MCF 10A (cell line): ENCODE measurements at regions not wholly inside any gene's neighbourhood (a gene's known extent, or its start where the extent isn't known, plus 50 kb on each side); places are given as distances from the start of the nearest gene placed in this dataset.

Experiments
- BruUV-seq: library from RNA; stranded (reverse); fragments of 400-500 nt; replicated peaks from 2 replicates; lab custom pipeline; 2021; lab: Mats Ljungman, UMichigan
- CTCF ChIA-PET: fragments of 300-600 bp; sonication (Branson Sonifier 250); formaldehyde crosslinking; extraction: SDS; loops from one replicate; lab custom pipeline; 2021; ENCODE audit warnings: antibody characterized with exemption, inconsistent platforms; lab: Yijun Ruan, JAX
- POLR2A ChIA-PET: fragments of 300-600, 350-650 bp; sonication (Branson Sonifier 250); formaldehyde crosslinking; extraction: SDS; loops from one replicate; lab custom pipeline; 2020; ENCODE audit warnings: antibody characterized with exemption, inconsistent platforms; lab: Yijun Ruan, JAX
- DNase-seq: peaks from one replicate; pipeline ENCODE4 v3.0.0-alpha.2; 2018; ENCODE audit not compliant: unreplicated experiment
- H3K27ac Mint-ChIP-seq: one replicate; pipeline ENCODE4 v1.8.0; 2022; ENCODE audit warnings: mild to moderate bottlenecking, low read depth, mixed read lengths; ENCODE audit not compliant: unreplicated experiment
- H3K27me3 Mint-ChIP-seq: one replicate; pipeline ENCODE4 v1.8.0; 2022; ENCODE audit warnings: mixed read lengths; ENCODE audit not compliant: insufficient read depth, unreplicated experiment
- H3K36me3 Mint-ChIP-seq: one replicate; pipeline ENCODE4 v1.8.0; 2022; ENCODE audit warnings: mild to moderate bottlenecking, moderate library complexity, mixed read lengths; ENCODE audit not compliant: insufficient read depth, unreplicated experiment
- H3K4me1 Mint-ChIP-seq: one replicate; pipeline ENCODE4 v1.8.0; 2022; ENCODE audit warnings: mixed read lengths; ENCODE audit not compliant: insufficient read depth, unreplicated experiment
- H3K4me3 Mint-ChIP-seq: one replicate; pipeline ENCODE4 v1.8.0; 2022; ENCODE audit warnings: mild to moderate bottlenecking, moderate library complexity, mixed read lengths; ENCODE audit not compliant: unreplicated experiment
- H3K9me3 Mint-ChIP-seq: one replicate; pipeline ENCODE4 v1.8.0; 2022; ENCODE audit warnings: mixed read lengths; ENCODE audit not compliant: unreplicated experiment
- intact Hi-C: fragments of 100-400 bp; cut with micrococcal nuclease; formaldehyde crosslinking; loops from 2 replicates; pipeline ENCODE4 v1.14.1; 2022
- TF ChIP-seq, protein P1 (sequence below): fragments of 200-600 bp; IDR thresholded peaks from one replicate; pipeline ENCODE4 v1.8.0; 2022; ENCODE audit warnings: antibody characterized with exemption, mild to moderate bottlenecking; ENCODE audit not compliant: unreplicated experiment

DNA sequence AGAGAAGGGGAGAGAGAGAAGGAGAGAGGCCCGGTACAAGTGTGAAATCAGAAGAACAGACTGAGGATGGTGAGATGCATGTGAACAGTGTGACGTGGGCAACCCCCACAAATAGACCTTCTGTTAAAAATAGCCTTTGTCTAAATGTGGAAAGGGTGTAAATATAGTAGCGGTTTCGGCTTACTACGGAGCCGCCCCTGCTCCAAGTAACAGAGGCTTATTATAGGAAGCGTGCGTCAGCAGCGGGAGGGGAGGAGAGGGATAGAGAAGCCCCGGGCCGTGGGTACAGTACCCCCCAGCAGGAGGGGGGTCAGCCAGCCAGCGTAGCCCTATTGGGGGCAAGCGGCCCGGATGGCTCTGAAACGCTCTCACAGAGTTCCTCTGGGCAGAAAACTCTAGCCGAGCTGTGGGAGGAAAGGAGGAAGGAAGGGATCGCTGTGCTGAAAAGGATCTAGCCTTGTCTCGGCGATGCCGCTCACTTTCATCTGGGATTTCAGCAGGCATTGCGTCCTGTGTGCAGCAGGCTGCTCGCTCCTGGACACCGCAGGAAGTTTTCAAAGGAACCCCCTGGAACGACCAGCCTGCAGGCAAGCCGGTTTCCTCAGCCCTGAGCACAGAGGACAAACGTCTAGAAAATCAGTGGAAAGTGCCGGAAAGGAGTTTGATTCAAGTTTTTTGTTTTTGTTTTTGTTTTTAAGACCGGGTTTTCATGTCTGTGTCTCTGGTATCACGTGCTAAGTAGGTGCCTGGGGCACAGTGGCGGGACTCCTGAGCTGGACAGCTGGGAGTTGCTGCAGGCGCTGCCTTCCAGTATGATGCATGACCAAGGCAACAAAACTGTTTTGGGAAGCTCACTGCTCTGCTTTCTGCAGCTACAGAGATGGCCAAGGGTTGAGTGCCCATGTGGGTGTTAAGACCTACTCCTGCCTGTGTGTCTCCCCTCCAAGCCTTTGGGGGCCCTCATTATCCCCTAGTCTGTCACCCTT, 146.6 kb downstream of the SEC61B start:
- TF ChIP-seq, protein P1, sequence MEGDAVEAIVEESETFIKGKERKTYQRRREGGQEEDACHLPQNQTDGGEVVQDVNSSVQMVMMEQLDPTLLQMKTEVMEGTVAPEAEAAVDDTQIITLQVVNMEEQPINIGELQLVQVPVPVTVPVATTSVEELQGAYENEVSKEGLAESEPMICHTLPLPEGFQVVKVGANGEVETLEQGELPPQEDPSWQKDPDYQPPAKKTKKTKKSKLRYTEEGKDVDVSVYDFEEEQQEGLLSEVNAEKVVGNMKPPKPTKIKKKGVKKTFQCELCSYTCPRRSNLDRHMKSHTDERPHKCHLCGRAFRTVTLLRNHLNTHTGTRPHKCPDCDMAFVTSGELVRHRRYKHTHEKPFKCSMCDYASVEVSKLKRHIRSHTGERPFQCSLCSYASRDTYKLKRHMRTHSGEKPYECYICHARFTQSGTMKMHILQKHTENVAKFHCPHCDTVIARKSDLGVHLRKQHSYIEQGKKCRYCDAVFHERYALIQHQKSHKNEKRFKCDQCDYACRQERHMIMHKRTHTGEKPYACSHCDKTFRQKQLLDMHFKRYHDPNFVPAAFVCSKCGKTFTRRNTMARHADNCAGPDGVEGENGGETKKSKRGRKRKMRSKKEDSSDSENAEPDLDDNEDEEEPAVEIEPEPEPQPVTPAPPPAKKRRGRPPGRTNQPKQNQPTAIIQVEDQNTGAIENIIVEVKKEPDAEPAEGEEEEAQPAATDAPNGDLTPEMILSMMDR = no peak
- no peak overlapping the region for H3K4me3 Mint-ChIP-seq
- ChIA-PET POLR2A (no interaction called here), CTCF (no interaction called here)
- no peak for DNase-seq
- H3K9me3 Mint-ChIP-seq = no peaks in the 10 kb centered on the region
- intact Hi-C loops = no loop called here
- no peak overlapping the region for H3K27ac Mint-ChIP-seq
- H3K36me3 Mint-ChIP-seq = no peaks in the 10 kb centered on the region
- no TSS peak for BruUV-seq
- peaks cover 6% of the 10 kb centered on the region for H3K4me1 Mint-ChIP-seq
- H3K27me3 Mint-ChIP-seq = no peaks in the 10 kb centered on the region

DNA sequence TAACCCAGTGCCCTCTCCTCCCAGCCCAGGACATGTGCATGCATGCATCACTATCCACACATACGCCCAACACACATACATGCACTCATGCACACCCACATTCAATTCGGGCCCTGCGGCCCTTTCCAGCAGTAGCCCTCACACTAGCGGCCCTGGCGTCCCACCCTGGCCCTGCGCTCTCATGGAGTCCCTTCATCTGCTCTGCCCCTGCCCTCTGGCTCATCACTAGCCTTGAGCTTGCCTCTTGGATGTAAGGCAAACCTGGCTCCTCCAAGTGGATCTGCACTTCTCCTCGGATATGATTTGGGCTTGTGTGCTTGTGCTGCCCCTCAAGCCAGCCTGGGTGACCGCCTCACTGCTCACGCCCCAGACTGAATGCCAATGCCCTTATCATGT, 147.2 kb downstream of the SEC61B start:
- Mint-ChIP-seq H3K4me1 (peaks cover 6% of the 10 kb centered on the region), H3K9me3 (no peaks in the 10 kb centered on the region), H3K27me3 (no peaks in the 10 kb centered on the region), H3K36me3 (no peaks in the 10 kb centered on the region), H3K27ac (no peak overlapping the region), H3K4me3 (no peak overlapping the region)
- DNase-seq = no peak
- ChIA-PET POLR2A (no interaction called here), CTCF (no interaction called here)
- BruUV-seq = no TSS peak
- TF ChIP-seq, protein P1 = no peak
- intact Hi-C loops = no loop called here

DNA sequence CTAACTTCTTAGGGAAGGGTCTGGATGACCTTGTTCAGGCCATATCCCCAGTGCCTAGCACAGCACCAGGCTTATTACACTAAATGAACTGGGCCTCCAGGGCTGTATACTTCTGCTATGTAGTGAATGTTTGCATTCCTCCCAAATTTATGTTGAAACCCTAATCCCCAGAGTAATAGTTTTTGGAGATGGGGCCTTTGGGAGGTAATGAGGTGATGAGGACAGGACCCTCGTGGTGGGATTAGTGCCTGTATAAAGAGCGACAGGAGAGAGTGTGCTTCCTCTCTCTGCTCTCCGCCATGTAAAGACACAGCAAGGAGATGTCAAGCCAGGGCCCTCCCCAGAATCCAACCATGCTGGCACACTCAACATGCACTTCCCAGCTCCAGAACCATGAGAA, 148.3 kb downstream of the SEC61B start:
- Mint-ChIP-seq H3K27ac (no peak overlapping the region), H3K36me3 (no peaks in the 10 kb centered on the region), H3K27me3 (no peaks in the 10 kb centered on the region), H3K9me3 (no peaks in the 10 kb centered on the region), H3K4me3 (no peak overlapping the region), H3K4me1 (peaks cover 6% of the 10 kb centered on the region)
- ChIA-PET POLR2A (interaction anchor here (0.6 kb wide), 1 partner anchor 101 kb away, joined by 3 read pairs; no protein-coding TSS in a partner anchor), CTCF (no interaction called here)
- no peak for DNase-seq
- intact Hi-C loops = no loop called here
- BruUV-seq = no TSS peak
- TF ChIP-seq, protein P1 = no peak

DNA sequence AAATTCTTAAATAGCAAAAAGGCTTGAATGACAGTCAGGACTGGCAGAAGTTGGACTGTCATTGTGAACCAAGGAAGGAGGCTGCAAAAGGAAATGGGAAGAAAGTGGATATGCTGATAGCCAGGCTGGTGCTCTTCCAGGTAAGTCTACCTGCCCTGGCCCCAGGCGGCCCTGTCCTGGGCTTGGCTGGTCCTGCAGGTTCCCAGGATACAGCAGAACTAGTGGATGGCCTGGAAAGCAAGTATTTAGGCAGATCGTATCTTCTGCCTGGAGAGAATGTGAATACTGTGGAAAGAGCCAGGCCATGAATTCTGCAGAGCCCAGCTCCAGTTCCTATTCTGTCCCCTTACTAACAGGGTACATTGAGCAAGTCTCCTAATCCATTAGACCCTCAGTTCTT, 149.3 kb downstream of the SEC61B start:
- peaks cover 2% of the 10 kb centered on the region for H3K27me3 Mint-ChIP-seq
- ChIA-PET POLR2A (no interaction called here), CTCF (no interaction called here)
- TF ChIP-seq, protein P1 = no peak
- BruUV-seq = no TSS peak
- no peak for DNase-seq
- no peaks in the 10 kb centered on the region for H3K9me3 Mint-ChIP-seq
- H3K36me3 Mint-ChIP-seq = no peaks in the 10 kb centered on the region
- intact Hi-C loops = no loop called here
- H3K4me1 Mint-ChIP-seq = no peaks in the 10 kb centered on the region
- H3K4me3 Mint-ChIP-seq = no peak overlapping the region
- H3K27ac Mint-ChIP-seq = no peak overlapping the region
